GM18868 (cell line): ENCODE measurements at regions not wholly inside any gene's neighbourhood (a gene's known extent, or its start where the extent isn't known, plus 50 kb on each side); places are given as distances from the start of the nearest gene placed in this dataset.
A peak's percentile ranks its signal among the peaks of the same experiment; 100 is the strongest.

Experiments used
- ATAC-seq: cut with Tn5 transposase; IDR thresholded peaks from one replicate; pipeline ENCODE4 v1.9.1; 2021; ENCODE audit warnings: mild to moderate bottlenecking, moderate library complexity; ENCODE audit not compliant: unreplicated experiment

- no peak for ATAC-seq
Measured at GRCh38 chr13:74622284-74622683, 488.1 kb upstream of the KLF12 start.

- ATAC-seq, result no peak
Measured at GRCh38 chr13:74620711-74621110, 486.5 kb upstream of the KLF12 start.

GRCh38 chr13:74620308-74620707, 486.1 kb upstream of the KLF12 start:
- ATAC-seq, result no peak

GRCh38 chr13:74597526-74597925, 463.3 kb upstream of the KLF12 start:
- no peak for ATAC-seq

- no peak for ATAC-seq
Measured at GRCh38 chr13:74596691-74597090, 462.5 kb upstream of the KLF12 start.

- ATAC-seq, result no peak
Measured at GRCh38 chr13:74593688-74594087, 459.5 kb upstream of the KLF12 start.

GRCh38 chr13:74586847-74587246, 452.6 kb upstream of the KLF12 start:
- ATAC-seq, result no peak

GRCh38 chr13:74576420-74576819, 442.2 kb upstream of the KLF12 start:
- ATAC-seq, result no peak

- no peak for ATAC-seq
Measured at GRCh38 chr13:74575729-74576125, 441.5 kb upstream of the KLF12 start.

- no peak for ATAC-seq
Measured at GRCh38 chr13:74574964-74575728, 440.9 kb upstream of the KLF12 start.

GRCh38 chr13:74573654-74574053, 439.4 kb upstream of the KLF12 start:
- no peak for ATAC-seq

- ATAC-seq, result no peak
Measured at GRCh38 chr13:74571811-74572210, 437.6 kb upstream of the KLF12 start.

- no peak for ATAC-seq
Measured at GRCh38 chr13:74570834-74571233, 436.6 kb upstream of the KLF12 start.

GRCh38 chr13:74570046-74570445, 435.8 kb upstream of the KLF12 start:
- no peak for ATAC-seq

- ATAC-seq, result no peak
Measured at GRCh38 chr13:74569251-74569650, 435.0 kb upstream of the KLF12 start.

GRCh38 chr13:74567485-74567884, 433.3 kb upstream of the KLF12 start:
- no peak for ATAC-seq

- ATAC-seq, result no peak
Measured at GRCh38 chr13:74562381-74562780, 428.2 kb upstream of the KLF12 start.

- ATAC-seq, result no peak
Measured at GRCh38 chr13:74561155-74561554, 427.0 kb upstream of the KLF12 start.

- peak; percentile 82 for ATAC-seq
Measured at GRCh38 chr13:74560325-74560724, 426.1 kb upstream of the KLF12 start.

GRCh38 chr13:74557870-74558269, 423.7 kb upstream of the KLF12 start:
- ATAC-seq, result no peak

GRCh38 chr13:74555651-74556420, 421.6 kb upstream of the KLF12 start:
- no peak for ATAC-seq

- no peak for ATAC-seq
Measured at GRCh38 chr13:74555276-74555625, 421.0 kb upstream of the KLF12 start.
